ENCODE measurements at regions not wholly inside any gene's neighbourhood (a gene's known extent, or its start where the extent isn't known, plus 50 kb on each side); places are given as distances from the start of the nearest gene placed in this dataset.

- TF ChIP-seq, protein P1, sequence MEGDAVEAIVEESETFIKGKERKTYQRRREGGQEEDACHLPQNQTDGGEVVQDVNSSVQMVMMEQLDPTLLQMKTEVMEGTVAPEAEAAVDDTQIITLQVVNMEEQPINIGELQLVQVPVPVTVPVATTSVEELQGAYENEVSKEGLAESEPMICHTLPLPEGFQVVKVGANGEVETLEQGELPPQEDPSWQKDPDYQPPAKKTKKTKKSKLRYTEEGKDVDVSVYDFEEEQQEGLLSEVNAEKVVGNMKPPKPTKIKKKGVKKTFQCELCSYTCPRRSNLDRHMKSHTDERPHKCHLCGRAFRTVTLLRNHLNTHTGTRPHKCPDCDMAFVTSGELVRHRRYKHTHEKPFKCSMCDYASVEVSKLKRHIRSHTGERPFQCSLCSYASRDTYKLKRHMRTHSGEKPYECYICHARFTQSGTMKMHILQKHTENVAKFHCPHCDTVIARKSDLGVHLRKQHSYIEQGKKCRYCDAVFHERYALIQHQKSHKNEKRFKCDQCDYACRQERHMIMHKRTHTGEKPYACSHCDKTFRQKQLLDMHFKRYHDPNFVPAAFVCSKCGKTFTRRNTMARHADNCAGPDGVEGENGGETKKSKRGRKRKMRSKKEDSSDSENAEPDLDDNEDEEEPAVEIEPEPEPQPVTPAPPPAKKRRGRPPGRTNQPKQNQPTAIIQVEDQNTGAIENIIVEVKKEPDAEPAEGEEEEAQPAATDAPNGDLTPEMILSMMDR (IDR thresholded peaks at IDR 0.05) = no peak
- no peak for TF ChIP-seq POLR2A (IDR thresholded peaks at IDR 0.05)
Measured at GRCh38 chr22:48643066-48643731, 1184.5 kb downstream of the BRD1 start.

Measured in esophagus squamous epithelium (tissue), 4 donors.